HCT116 (cell line): ENCODE measurements at regions not wholly inside any gene's neighbourhood (a gene's known extent, or its start where the extent isn't known, plus 50 kb on each side); places are given as distances from the start of the nearest gene placed in this dataset.

ENCODE experiments used
- CEBPB ChIP-seq: IDR thresholded peaks from 2 replicates; pipeline ENCODE4 v1.6.1; 2012; ENCODE audit warnings: low read depth
- EGR1 ChIP-seq: IDR thresholded peaks from 2 replicates; pipeline ENCODE4 v1.6.1; 2012; ENCODE audit warnings: low read depth
- REST ChIP-seq: IDR thresholded peaks from 2 replicates; pipeline ENCODE4 v1.6.1; 2012; ENCODE audit warnings: low read depth
- SP1 ChIP-seq: IDR thresholded peaks from 2 replicates; pipeline ENCODE4 v1.6.1; 2012; ENCODE audit warnings: low read depth
- TCF7L2 ChIP-seq: IDR thresholded peaks from 2 replicates; pipeline ENCODE4 v1.7.0; 2011; ENCODE audit warnings: borderline replicate concordance, inconsistent platforms; ENCODE audit not compliant: insufficient read depth, insufficient read length; ENCODE audit errors: extremely low read depth
- TF ChIP-seq, protein P1 (sequence below), 3 experiments: fragments of 200-600 bp in 1 of 3; sonication (generic) in 1 of 3; IDR thresholded peaks in 2 of 3; conservative IDR thresholded peaks in 1 of 3; 2 replicates each; pipeline ENCODE4 v1.5.1; 2012 to 2017; ENCODE audit warnings: low read depth in 2 of 3, low read length in 2 of 3, antibody characterized with exemption in 1 of 3, borderline replicate concordance in 1 of 3, control low read depth in 1 of 3, mild to moderate bottlenecking in 1 of 3, mixed read lengths in 1 of 3, mixed run types in 1 of 3, moderate library complexity in 1 of 3; ENCODE audit not compliant: insufficient read depth in 1 of 3
- TF ChIP-seq, protein P2 (sequence below): IDR thresholded peaks from 2 replicates; pipeline ENCODE4 v1.6.1; 2012

DNA sequence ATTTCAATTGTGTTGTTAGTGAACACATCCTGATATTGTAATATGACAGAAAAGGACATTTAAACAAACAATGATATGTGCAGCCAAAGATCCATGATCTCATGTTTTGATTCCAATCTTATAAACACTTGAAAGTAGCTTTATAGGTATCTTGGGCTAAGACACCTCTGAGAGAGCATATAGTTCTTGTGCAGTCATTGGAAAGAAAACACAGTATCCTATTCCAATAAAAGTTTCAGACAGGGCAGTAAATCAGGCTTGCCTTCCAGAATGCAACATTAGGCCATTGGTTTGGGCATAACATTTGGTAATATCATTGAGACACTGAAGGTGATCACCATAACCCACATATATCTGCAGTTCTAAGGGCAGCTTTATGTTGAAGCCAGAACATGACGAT is 188.3 kb upstream of the HCCS start:
- TF ChIP-seq, protein P1, sequence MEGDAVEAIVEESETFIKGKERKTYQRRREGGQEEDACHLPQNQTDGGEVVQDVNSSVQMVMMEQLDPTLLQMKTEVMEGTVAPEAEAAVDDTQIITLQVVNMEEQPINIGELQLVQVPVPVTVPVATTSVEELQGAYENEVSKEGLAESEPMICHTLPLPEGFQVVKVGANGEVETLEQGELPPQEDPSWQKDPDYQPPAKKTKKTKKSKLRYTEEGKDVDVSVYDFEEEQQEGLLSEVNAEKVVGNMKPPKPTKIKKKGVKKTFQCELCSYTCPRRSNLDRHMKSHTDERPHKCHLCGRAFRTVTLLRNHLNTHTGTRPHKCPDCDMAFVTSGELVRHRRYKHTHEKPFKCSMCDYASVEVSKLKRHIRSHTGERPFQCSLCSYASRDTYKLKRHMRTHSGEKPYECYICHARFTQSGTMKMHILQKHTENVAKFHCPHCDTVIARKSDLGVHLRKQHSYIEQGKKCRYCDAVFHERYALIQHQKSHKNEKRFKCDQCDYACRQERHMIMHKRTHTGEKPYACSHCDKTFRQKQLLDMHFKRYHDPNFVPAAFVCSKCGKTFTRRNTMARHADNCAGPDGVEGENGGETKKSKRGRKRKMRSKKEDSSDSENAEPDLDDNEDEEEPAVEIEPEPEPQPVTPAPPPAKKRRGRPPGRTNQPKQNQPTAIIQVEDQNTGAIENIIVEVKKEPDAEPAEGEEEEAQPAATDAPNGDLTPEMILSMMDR (IDR thresholded peaks at IDR 0.05 in 2 of 3, conservative IDR thresholded peaks at IDR 0.05 in 1 of 3; ENCODE audit: borderline replicate concordance in 1 of 3, insufficient read depth in 1 of 3, low read depth in 2 of 3, low read length in 2 of 3): no peak
- TF ChIP-seq SP1 (no peak), REST (no peak), CEBPB (no peak), TCF7L2 (no peak), EGR1 (no peak)
- TF ChIP-seq, protein P2, sequence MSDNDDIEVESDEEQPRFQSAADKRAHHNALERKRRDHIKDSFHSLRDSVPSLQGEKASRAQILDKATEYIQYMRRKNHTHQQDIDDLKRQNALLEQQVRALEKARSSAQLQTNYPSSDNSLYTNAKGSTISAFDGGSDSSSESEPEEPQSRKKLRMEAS: no peak
